ENCODE measurements at regions not wholly inside any gene's neighbourhood (a gene's known extent, or its start where the extent isn't known, plus 50 kb on each side); places are given as distances from the start of the nearest gene placed in this dataset.

- TF ChIP-seq, protein P1, sequence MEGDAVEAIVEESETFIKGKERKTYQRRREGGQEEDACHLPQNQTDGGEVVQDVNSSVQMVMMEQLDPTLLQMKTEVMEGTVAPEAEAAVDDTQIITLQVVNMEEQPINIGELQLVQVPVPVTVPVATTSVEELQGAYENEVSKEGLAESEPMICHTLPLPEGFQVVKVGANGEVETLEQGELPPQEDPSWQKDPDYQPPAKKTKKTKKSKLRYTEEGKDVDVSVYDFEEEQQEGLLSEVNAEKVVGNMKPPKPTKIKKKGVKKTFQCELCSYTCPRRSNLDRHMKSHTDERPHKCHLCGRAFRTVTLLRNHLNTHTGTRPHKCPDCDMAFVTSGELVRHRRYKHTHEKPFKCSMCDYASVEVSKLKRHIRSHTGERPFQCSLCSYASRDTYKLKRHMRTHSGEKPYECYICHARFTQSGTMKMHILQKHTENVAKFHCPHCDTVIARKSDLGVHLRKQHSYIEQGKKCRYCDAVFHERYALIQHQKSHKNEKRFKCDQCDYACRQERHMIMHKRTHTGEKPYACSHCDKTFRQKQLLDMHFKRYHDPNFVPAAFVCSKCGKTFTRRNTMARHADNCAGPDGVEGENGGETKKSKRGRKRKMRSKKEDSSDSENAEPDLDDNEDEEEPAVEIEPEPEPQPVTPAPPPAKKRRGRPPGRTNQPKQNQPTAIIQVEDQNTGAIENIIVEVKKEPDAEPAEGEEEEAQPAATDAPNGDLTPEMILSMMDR (IDR thresholded peaks at IDR 0.05), result no peak
- no peak for TF ChIP-seq ZFX (IDR thresholded peaks at IDR 0.05; ENCODE audit: borderline replicate concordance)
- H3K27ac ChIP-seq, result no peak overlapping the region
These were observed 1396.1 kb upstream of the TMEFF2 start for GRCh38 chr2:193590831-193591230.

DNA sequence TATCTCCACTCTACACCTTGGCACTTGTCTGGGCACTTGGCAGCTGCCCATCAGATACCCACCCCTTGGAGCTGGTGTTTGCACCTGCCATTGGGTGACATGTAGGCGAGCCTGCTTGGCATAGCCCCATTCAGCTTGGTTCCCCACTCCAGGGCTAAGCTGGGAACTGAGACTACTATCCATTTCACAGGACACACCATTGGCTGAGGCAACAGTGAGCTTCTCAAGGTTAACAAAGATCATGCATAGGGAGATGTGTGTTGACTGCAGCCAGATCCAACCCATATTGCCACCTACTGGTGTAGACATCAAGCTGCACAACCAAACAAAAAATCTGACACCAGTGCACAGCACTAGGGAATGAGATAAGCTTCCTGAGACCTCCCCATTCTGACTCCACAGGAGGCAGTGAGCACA is 1389.8 kb upstream of the TMEFF2 start:
- H3K27ac ChIP-seq, result no peak overlapping the region
- TF ChIP-seq ZFX (IDR thresholded peaks at IDR 0.05; ENCODE audit: borderline replicate concordance), result no peak
- TF ChIP-seq, protein P1 (IDR thresholded peaks at IDR 0.05), result peak; percentile 70

DNA sequence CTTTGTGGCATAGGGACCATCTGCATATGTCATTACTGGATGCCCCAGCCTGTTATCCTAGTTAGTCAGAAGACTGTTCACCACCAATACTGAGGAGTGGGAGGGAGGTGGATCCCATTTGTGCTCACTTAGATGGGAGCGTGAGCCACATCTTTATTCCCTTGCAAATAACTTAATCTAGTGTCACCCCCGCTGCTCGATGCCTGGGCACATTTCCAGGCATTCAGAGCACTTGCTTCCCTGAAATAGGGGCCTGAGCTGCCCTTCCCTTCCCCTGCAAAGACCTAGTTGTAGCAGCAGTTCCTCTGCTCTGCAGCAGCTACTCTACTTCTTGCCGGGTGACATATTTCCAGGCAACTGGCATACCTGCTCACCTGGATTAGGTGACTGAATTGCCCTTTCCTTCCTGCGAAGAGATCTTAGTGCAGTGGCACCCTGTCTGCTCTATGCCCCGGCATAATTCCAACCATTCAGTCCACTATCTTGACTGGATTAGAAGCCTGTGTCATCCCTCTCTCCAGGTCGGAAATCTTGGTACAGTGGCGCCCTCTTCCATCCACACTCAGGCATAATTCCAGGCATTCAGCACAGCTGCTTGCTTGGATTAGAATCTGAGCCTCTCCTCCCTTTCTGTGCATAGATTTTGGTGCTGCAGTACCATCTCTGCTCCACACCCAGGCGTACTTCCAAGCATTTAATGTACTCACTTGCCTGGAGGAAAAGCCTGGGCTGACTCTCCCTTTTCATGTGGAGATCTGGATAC is 1389.1 kb upstream of the TMEFF2 start:
- no peak for TF ChIP-seq ZFX (IDR thresholded peaks at IDR 0.05; ENCODE audit: borderline replicate concordance)
- TF ChIP-seq, protein P1 (IDR thresholded peaks at IDR 0.05), result no peak
- no peak overlapping the region for H3K27ac ChIP-seq

- TF ChIP-seq ZFX (IDR thresholded peaks at IDR 0.05; ENCODE audit: borderline replicate concordance), result no peak
- TF ChIP-seq, protein P1 (IDR thresholded peaks at IDR 0.05), result no peak
- no peak overlapping the region for H3K27ac ChIP-seq
These were observed 1387.1 kb upstream of the TMEFF2 start for GRCh38 chr2:193581807-193582206.

GRCh38 chr2:193580176-193580950 is 1385.6 kb upstream of the TMEFF2 start:
- TF ChIP-seq, protein P1 (IDR thresholded peaks at IDR 0.05), result no peak
- no peak for TF ChIP-seq ZFX (IDR thresholded peaks at IDR 0.05; ENCODE audit: borderline replicate concordance)
- no peak overlapping the region for H3K27ac ChIP-seq

GRCh38 chr2:193566886-193567285 is 1372.2 kb upstream of the TMEFF2 start:
- H3K27ac ChIP-seq, result no peak overlapping the region
- no peak for TF ChIP-seq ZFX (IDR thresholded peaks at IDR 0.05; ENCODE audit: borderline replicate concordance)
- TF ChIP-seq, protein P1 (IDR thresholded peaks at IDR 0.05), result no peak

GRCh38 chr2:193566276-193566675 is 1371.5 kb upstream of the TMEFF2 start:
- no peak overlapping the region for H3K27ac ChIP-seq
- TF ChIP-seq, protein P1 (IDR thresholded peaks at IDR 0.05), result no peak
- TF ChIP-seq ZFX (IDR thresholded peaks at IDR 0.05; ENCODE audit: borderline replicate concordance), result no peak

Measured in 22Rv1 (cell line).